HG02588 (cell line): ENCODE measurements at regions not wholly inside any gene's neighbourhood (a gene's known extent, or its start where the extent isn't known, plus 50 kb on each side); places are given as distances from the start of the nearest gene placed in this dataset.

Experiments
- ATAC-seq: cut with Tn5 transposase; IDR thresholded peaks from one replicate; pipeline ENCODE4 v1.9.1; 2021; ENCODE audit warnings: mild to moderate bottlenecking, moderate library complexity; ENCODE audit not compliant: unreplicated experiment

DNA sequence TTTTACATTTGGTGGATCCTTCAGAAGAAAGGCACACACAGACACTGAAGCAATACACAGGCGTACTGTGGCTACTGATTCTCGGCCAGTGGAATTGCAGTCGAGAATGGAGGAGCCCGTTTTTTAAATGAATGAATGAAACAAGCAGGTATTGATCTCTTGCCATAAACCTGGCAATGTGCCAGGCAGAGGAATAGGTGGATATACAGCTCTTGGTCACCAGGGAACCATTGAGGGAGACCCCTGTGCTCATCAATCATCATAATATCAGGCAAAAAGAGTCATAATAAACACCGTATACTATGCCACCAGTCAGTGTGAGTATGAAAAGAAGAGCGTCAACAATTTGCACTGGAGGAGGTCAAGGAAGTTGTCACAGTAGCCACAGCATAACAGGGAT lies 140.3 kb upstream of the FOXF1 start:
- no peak for ATAC-seq

DNA sequence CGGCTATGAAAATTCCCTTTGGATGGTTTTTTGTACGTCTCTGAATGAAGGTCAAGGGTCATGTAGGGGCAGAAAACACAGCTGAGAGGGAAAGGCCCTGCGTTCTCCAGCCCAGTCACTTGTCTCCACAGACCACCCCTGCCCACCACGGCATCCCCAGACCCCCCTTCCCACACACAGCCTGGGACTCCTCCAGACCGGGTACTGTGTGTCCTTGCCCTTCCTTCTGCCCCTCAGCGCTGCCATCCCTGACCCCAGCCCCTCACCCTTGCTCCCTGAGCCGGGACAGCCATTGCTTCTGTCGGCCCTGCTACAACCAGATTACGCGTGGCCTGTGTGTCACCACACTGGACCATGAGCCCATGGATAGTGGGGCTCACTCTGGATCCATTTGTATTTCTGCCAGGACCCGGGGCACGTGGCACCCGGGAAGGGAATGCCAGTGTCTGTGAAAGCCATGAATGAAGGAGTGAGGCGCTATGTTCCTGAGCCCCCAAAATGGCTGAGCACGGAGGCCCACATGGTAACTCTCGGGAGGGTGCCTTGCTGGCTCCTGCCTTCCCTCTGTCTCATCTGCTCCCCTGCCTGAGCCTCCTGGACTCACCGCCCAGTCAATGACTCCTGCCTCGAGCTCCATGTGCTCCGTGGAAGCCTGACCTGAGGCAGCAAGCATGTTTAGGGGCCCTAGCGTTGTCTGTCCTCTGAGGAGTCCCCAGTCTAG lies 139.1 kb upstream of the FOXF1 start:
- no peak for ATAC-seq

DNA sequence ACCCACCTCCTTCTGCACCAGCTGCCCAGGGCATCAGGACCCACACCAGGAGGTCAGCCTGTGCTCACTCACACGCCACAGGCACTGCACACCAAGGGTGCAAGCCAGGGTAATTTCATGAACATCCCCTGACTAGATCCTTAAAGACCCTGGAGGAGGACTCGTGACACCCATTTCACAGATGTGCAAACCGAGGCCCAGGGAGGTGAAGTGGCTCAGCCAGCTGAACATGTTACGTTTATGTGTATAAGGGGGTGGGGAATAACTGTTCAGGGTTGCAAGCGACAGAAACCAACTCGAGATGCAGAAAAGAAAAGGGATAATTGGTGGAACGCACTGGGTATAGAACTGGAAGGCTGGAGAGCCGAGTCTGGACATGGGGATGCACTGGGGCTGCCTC lies 138.1 kb upstream of the FOXF1 start:
- no peak for ATAC-seq

DNA sequence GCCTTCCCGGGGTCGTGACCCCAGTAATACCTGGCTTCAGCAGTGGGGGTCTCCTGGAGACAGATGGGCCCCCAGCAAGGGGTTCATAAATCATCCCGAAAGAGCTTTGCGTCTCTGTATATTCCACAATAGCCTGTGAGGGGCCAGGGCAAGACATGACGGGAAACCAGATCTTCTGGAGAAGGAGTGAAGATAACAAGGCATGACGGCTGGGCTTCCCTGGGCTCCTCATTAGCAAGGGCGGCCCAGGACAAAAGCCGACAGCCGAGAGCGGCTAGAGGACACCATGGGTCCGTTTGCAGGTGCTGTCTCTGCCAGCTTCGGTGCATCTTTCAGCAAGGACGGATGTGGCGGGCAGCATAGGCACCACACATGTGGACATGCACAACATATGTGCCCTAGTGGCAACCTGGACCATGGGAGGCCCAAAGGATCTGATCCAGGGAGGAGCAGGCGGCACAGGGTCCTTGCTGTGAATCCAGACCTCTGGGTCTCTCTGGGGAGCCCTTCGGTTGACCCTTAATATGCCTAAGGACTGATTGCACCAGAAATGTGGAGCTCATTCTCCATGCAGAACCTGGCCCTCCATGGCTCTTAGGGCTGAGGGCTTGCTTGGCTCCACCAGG lies 136.9 kb upstream of the FOXF1 start:
- ATAC-seq, result no peak

DNA sequence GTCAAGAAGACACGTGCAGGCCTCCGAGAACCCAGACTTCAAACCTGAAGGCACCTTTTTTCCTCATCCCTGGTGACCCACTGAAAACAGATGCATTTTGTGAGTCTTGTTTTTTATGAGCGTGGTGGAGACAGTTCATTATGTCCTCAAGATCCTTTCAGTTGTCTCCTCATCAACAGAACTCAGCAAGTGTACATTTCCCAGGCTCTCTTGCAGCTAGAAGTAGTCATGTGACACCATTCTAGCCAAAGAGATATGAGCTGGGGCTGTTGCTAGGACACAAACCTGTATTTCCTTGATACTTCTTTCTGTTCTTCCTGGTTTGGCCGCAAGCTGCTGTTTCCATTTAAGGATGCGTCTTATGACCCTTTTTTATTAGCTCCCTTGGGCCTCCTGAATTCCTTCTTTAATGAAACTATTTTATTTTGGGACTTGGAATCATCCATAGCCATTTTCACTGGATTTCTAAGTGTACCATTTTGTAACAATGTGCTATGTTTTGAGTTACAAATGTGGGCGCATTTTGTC lies 135.7 kb upstream of the FOXF1 start:
- ATAC-seq, result no peak

DNA sequence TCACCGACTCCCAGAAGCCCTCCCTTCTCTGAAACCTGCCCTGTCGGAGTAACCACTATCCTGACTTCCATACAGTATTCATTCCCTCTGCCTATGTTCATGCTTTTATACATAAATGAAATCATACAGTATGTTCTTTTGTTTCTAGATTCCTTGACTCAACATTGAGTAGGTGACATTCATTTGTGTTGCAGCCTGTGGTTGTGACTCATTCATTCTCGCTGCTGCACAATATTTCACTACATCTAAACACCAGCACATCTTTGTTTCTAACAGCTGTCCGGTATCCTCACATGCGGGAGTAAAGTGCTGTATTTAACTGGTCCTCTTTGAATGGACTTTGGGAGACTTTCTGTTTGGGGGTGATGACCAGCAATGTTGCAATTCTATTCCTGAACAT lies 135.0 kb upstream of the FOXF1 start:
- no peak for ATAC-seq

DNA sequence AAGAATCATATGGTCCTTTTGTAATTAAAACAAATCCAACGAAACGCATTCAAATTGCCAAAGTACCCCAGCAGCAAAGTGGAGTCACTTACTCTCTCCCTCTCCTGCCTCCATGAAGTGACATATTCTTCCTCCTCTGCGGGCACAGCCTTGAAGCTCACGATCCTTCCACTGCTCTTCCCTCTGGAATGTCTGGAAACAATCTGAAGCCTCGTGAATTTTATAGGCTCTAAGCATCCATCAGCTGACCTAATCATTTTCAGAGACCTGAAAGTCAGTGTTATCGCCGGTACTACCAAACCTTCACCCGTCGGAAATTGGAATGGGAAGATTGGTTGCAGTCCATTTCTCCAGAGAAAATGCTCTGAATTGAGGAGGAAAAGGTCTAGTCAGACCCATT lies 134.5 kb upstream of the FOXF1 start:
- no peak for ATAC-seq

DNA sequence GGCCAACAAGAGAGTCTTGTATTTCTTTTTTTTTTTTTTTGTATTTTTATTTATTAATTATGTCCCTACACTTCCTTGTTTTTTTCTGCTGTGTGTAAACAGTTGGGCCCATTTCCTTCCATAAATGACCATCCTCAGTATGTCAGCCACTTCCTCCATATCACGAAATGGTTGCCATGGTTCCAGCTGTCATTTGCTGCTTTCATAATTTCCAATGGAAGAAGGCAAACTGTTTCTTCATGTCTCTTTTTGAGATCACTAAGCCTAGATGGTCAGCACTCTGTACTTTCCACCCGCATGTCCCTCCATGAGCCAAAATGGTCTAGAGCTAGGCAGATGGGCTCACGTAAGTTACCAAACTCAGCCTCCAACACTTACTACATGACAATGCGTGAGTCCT lies 133.5 kb upstream of the FOXF1 start:
- ATAC-seq, result no peak

DNA sequence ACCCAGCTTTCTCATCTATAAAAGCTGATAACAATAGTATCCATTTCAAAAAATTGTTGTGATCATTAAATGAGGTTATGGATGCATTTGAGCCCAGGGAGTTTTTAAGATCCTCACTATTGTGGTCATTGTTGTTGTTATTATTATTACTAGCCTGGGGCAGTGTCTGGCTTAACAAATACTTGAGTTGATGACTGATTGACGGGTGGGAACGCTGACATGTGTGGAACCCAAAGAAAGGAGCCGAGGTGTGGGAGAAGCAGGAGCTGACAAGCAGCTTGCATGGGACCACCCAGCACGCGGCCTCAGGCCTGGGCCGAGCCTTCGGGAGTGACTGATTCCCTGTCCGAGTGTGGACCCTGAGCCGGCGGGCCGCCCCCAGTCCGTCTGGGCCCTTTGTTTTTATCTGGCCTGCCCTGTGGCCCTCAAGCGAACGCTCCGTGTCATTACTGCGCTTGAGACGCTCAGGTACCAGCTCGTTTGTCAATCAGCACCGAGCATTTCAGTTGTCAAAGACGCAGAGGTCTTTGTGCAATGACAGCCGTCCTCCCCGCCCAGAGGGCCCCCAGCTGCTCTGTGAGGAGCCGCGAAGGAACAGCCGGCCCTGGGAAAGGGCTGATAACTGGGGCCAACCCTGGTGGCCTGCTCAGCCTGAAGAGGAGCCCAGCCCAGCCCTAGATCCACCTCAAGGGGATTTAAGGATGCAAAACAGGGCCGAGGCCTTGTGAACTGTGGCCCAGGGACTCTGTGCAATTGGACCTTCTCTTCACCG lies 132.9 kb upstream of the FOXF1 start:
- ATAC-seq, result no peak

DNA sequence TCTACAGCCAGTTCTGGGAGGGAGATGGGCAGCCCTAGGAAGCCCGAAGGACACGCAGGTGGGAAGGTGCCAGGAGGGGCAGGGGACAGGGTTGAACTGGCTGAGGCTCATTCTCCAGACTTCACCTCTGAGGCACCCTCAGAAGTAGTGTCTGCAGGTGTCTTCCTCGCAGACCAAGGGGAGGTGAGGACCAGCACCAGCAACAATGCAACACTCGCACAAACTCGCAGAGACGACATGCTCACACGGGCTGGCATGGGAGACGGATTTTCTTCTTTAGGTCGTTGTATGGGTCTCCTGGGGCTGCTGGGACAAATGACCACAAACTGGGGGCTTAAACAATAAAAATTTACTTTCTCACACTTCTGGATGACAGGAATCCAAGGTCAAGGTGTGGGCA lies 132.2 kb upstream of the FOXF1 start:
- ATAC-seq, result no peak

DNA sequence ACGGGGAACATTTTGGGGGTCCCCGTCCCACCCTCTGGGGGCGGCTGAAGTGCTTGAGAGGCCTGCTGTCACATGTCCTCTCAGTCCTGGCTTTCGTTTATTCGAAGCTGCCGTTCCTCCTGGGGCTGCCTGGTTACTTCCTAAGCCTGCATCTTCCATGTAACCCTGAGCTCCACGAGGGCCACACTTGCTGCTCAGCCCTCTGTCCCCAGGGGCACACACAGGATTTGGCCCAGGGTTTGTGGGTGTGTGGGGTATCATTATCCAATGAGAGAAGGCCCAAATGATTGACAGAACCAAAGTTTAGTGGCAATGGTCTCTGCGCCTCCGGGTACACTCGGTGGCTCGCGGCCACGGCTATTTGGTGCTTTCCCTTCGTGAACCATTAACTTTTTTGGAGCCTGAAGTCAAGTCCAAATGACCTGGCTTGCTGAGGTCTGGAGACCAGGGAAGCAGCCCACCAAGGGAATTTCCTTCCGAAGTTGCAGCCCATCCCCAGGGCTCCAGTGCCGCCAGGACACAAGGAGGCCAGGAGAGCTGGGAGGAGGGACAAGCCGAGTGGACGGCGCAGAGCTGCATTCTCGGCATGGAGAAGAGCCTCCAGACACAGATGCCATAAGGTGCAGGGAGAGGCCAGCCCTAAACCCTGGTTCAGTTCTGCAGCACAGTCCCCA lies 131.4 kb upstream of the FOXF1 start:
- ATAC-seq, result no peak

DNA sequence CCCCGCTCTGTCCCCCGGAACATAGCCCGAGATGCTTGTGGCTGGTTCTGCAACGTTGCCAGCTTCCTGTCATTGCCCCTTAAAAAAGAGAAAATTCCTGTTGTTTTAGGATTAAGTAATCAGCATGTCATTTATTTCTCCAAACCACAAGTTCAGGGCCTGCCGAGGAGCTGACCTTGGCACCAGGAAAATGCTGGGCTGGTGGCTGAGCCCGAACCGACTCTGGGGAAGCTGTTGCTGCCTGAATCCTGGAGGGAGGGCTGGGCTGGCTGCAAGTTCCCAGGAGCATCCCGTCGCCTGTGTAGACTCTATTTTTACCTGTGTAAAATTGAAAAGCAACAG lies 130.9 kb upstream of the FOXF1 start:
- no peak for ATAC-seq

DNA sequence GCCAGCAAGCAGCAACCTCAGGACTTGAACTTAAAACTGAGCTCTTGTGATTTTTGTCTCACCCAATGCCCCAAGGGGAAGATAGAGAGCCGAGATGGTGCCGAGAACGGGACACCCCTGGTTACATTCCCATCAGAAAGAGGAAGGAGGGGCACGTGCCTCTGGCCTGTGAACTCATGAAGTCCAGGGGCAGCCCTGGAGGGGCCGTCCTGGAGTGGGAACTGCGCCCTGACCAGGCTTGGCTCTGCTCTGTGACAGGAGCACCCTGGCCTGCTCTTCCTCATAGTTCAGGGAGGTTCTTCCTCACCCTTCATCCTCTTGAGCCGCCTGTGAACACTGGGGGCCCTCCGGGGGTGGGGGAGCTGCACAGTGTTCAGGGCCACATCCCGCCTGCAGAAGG lies 130.3 kb upstream of the FOXF1 start:
- no peak for ATAC-seq

DNA sequence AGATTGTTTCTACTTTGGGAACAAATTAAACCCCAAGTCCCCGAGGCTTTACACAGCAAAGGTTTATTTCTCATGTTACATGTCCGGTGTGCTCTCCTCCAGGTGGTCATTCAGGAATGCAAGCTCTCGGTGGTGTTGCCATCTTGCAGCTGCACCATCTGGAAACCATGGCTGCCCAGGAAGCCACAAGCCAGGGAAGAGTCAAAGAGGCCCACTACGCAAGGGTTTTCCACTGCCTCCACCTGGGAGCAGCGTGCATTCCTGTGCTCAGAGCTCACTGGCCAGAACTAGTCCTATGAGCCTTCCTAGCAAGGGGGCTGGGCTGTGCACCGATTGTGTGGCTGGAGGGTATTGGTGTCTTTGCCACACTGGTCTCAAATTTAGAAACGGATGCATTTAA lies 128.8 kb upstream of the FOXF1 start:
- no peak for ATAC-seq

DNA sequence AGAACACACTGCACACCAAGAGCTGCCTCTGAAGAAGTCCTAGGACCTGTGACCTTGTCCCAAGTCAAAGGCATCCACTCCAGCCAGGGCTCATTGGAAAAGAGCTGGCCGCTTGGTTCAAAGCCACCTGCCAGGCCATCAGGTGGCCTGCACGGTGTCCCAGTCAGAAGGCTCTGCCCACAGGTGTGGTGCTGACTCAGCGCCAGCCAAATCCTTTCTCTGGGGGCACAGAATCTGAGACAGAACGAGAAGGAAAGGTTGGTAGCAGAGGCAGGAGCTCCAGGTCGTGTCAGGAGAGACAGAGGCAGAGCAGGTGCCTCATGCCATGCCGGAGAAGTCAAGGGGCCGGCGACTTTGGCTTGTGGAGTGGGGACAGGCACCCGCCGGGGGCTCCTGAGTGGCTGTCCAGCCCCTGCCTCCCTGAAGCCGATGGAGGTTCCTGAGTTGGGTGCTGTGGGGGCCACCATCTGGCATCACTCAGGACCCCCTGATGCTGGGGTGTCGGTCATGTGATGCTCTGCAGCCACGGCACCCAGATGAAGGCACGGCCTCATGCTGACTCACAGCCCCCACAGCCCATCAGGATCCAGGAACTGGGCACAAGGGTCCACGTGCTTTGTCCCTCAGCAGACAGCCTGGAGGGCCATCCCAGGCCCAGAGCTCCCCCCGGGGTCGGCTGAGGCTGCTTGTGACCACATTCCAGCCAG lies 128.1 kb upstream of the FOXF1 start:
- no peak for ATAC-seq

DNA sequence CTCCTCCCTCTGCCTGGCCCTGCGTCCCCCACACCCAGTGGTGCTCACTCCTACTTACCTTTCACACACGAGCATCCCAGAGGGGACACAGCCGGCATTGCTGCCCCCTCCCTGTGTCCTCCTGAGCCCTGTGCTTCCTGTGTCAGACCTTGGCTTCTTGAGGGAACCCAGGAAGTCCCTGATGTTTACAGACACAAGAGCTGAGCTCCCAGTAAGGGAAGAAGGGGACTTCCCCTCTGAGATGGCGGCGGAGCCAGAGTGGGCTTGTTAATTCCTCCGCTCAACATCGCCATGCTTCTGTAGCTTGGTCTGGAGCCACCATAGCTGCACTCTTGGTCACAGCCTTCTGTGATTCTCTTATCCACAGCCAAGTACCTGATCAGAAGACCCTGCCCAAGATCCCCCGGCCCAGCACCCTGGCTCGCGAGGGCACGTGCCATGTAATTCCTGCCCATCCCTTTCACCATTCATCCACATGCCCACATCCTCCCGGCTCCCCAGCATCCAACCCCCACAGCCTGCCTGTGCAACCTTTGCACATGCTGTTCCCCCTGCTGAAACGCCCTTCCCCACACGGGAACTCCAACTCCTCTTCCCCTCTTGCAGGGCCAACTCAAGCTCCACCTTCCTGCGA lies 127.4 kb upstream of the FOXF1 start:
- no peak for ATAC-seq

DNA sequence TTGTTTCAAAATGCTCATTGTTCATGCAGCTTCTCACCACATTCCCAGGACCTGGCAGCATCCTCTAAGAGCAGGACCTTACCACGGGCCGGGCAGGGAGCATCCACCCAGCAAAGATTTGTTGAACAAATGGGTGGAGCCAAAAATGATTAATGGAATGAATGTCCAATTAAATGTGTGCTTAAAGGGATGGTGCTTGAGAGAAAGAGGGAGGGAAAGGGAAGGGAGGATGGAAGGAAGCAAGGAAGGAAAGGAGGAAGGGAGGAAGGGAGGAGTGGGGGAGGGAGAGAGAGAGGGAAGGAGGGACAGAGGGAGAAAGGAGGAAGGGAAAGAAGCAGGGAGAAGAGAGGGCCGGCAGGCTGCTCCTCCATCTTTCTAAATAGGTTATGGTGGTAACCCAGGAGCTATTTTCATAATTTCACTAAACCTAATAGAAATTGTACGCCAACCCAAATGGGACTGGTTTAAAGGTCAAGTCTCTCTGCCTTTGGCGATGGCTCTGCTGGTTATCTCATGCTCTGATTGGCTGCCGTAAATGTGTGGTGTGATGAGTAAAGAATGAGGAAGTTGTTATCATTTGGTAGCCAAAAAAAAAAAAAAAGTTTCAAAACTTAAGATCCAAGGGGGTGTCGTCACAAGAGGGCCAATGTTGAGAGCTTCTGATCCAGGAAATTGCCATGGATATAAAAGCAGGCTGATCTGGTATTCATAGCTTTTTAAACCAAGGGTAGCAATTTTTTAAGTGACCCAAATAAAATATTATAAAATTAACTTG lies 126.7 kb upstream of the FOXF1 start:
- no peak for ATAC-seq

DNA sequence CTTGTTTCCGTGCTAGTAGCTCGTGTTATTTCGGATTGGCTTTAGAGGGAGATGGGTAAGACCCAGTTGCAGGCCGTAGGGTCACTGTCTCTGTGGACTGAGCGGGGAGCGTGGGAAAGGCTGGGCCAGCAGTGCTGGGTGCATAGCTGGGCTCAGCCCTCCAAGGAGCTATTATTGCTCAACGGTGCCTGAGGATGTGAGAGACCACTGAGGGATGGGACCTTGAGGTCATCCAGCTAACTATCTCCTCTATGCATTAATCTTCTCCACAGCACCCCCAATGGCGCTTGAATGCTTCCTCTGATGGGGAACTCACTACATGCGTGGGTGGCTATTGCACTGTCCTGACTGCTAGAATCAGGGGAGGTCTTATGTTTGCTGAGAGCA lies 126.1 kb upstream of the FOXF1 start:
- ATAC-seq, result no peak

DNA sequence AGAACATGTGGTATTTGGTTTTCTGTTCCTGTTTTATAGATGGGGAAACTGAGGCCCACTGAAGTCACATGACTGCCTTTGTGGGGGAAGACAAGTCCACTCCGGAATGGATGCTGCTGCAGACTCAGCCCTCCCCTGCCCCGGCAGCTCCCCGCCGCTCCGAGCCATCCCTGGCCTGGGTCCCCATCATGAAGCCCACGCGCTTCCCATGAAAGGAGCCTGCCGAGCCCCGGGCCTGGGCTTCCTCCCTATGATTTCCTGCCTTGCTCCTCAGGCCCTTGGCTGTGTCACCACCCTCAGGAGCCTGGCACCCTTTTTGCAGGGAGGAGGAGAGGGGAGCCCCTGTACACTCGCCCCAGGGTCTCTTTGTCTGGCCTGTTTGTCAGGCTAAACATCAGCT lies 125.3 kb upstream of the FOXF1 start:
- ATAC-seq, result no peak
